ENCODE measurements at regions not wholly inside any gene's neighbourhood (a gene's known extent, or its start where the extent isn't known, plus 50 kb on each side); places are given as distances from the start of the nearest gene placed in this dataset.

DNA sequence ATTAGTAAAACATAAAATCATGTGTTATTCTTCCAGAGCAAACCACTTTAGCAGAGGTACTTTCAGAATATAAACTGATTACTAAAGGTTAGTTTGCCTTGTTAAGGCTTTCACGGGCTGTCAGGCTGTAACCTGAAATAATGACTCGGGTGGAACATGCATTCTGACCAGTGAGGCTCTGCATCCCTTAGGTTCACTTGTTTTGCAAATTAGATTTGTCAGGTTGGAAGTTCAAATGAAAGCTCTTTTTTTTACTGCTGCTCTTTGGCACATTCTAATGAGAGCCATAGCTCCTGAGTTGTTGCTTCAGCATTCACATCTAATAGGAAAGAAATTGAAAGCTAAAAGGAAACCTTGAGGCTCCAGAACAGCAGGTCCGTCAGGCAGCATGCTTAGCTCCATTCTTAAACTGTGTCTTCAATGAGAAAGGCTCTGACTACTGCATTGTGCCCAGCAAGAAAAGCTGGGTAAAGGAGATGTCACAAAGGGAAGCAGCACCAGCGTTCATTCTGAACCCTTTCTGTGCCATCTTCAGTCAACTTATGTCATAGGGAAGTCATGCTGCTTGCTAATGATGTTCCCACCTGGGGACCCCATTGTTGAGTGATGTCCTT lies 445.5 kb upstream of the FBXO33 start:
- peaks cover 26% of the 10 kb centered on the region; the same call in 1 of the 2 replicates for H3K4me1 ChIP-seq (ENCODE audit: insufficient read depth, low read length)
- no peak overlapping the region for H3K9ac ChIP-seq (ENCODE audit: low read depth, low read length)
- no peak overlapping the region for H3K27ac ChIP-seq (ENCODE audit: low read length)
- no peaks in the 10 kb centered on the region for H3K36me3 ChIP-seq (ENCODE audit: insufficient read depth, low read depth, low read length)
- H3K4me3 ChIP-seq (ENCODE audit: low read length) = no peak overlapping the region
- no peaks in the 10 kb centered on the region for H3K9me3 ChIP-seq (ENCODE audit: insufficient read depth, low read depth, low read length)
- H3K27me3 ChIP-seq (ENCODE audit: insufficient read depth, low read length) = no peaks in the 10 kb centered on the region

DNA sequence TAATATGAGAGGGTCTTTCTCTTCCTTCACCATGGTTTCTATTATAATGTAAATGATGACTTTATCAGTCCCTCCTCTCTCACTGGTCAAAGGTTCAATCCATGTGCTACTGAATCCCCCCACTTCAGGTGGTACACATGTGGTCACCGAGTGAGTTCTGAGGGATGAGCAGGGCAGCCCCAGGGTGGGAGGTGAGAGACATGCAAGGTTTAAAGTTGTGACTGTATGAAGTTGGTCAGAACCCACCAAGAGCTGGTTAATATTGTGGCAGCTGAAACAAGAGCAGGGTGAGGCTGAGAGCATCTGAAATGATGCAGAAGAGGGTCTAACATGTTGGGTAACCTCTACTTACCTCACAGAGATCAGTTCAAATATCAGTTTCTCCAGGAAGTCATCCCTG lies 444.7 kb upstream of the FBXO33 start:
- Histone ChIP-seq H3K36me3 (ENCODE audit: insufficient read depth, low read depth, low read length) (no peaks in the 10 kb centered on the region), H3K9ac (ENCODE audit: low read depth, low read length) (no peak overlapping the region), H3K4me3 (ENCODE audit: low read length) (no peak overlapping the region), H3K9me3 (ENCODE audit: insufficient read depth, low read depth, low read length) (no peaks in the 10 kb centered on the region), H3K27ac (ENCODE audit: low read length) (no peak overlapping the region), H3K4me1 (ENCODE audit: insufficient read depth, low read length) (peaks cover 26% of the 10 kb centered on the region; the same call in 1 of the 2 replicates), H3K27me3 (ENCODE audit: insufficient read depth, low read length) (no peaks in the 10 kb centered on the region)

DNA sequence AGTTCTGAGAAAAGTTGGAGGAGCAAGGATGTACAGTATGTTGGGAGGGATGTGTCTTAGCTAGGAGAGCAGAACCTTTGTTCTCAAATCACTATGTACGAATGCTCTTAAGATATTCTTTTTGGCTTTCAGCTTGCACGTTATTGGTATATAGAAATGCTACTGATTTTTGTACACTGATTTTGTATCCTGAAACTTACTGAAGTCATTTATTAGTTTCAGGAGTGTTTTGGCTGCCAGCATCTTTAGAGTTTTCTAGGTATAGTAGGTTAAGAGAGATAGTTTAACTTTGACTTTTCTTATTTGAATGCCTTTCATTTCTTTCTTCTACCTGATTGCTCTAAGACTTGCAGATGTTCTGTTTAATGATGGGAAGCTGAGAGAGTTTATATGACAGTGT lies 442.8 kb upstream of the FBXO33 start:
- H3K27me3 ChIP-seq (ENCODE audit: insufficient read depth, low read length) = no peaks in the 10 kb centered on the region
- H3K4me1 ChIP-seq (ENCODE audit: insufficient read depth, low read length) = peaks cover 17% of the 10 kb centered on the region; the same call in 1 of the 2 replicates
- H3K9me3 ChIP-seq (ENCODE audit: insufficient read depth, low read depth, low read length) = no peaks in the 10 kb centered on the region
- no peak overlapping the region for H3K27ac ChIP-seq (ENCODE audit: low read length)
- H3K4me3 ChIP-seq (ENCODE audit: low read length) = no peak overlapping the region
- no peak overlapping the region for H3K9ac ChIP-seq (ENCODE audit: low read depth, low read length)
- H3K36me3 ChIP-seq (ENCODE audit: insufficient read depth, low read depth, low read length) = no peaks in the 10 kb centered on the region

DNA sequence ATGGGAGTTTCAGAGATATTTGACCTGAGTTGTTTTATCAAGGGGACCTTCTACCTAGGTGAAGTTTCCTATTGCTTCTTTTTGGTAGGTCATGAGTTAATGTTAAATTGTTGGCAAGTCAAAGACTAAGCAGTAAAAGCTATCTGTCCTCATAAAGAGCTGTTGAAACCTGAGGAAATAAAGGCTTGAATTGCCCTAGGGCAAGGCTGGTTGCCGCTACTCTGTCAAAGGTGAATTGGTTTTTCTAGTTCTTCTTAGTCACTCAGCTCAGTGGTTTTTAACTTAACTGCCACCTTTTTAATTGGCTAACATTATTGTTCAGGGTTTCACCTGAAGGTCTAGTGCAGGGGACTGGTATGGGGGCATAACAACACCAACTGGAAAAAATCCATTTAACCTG lies 441.6 kb upstream of the FBXO33 start:
- Histone ChIP-seq H3K36me3 (ENCODE audit: insufficient read depth, low read depth, low read length) (no peaks in the 10 kb centered on the region), H3K9ac (ENCODE audit: low read depth, low read length) (no peak overlapping the region), H3K9me3 (ENCODE audit: insufficient read depth, low read depth, low read length) (no peaks in the 10 kb centered on the region), H3K27ac (ENCODE audit: low read length) (no peak overlapping the region), H3K4me1 (ENCODE audit: insufficient read depth, low read length) (peaks cover 12% of the 10 kb centered on the region; the same call in 1 of the 2 replicates), H3K27me3 (ENCODE audit: insufficient read depth, low read length) (no peaks in the 10 kb centered on the region), H3K4me3 (ENCODE audit: low read length) (no peak overlapping the region)

DNA sequence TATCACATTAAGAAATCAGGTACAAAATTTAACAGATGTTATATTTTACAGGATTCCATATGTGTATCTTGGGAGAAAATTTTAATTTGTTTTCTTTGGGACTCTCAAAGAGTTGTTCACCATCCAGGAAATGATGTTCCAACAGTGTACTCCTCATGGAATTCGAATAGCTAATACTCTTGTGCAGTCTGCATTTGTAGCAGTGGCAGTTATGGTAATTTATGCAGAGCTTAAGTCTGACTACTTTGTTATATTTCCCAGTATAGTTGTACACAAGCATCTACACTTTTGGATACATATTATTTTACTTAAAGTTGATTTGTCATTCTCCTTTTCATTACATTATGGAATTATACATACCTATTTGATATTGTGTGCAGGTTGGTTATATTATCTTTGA lies 436.7 kb upstream of the FBXO33 start:
- Histone ChIP-seq H3K9me3 (ENCODE audit: insufficient read depth, low read depth, low read length) (no peaks in the 10 kb centered on the region), H3K36me3 (ENCODE audit: insufficient read depth, low read depth, low read length) (no peaks in the 10 kb centered on the region), H3K4me1 (ENCODE audit: insufficient read depth, low read length) (peaks cover 11% of the 10 kb centered on the region; the same call in 1 of the 2 replicates), H3K27me3 (ENCODE audit: insufficient read depth, low read length) (no peaks in the 10 kb centered on the region), H3K4me3 (ENCODE audit: low read length) (no peak overlapping the region), H3K27ac (ENCODE audit: low read length) (no peak overlapping the region), H3K9ac (ENCODE audit: low read depth, low read length) (no peak overlapping the region)

DNA sequence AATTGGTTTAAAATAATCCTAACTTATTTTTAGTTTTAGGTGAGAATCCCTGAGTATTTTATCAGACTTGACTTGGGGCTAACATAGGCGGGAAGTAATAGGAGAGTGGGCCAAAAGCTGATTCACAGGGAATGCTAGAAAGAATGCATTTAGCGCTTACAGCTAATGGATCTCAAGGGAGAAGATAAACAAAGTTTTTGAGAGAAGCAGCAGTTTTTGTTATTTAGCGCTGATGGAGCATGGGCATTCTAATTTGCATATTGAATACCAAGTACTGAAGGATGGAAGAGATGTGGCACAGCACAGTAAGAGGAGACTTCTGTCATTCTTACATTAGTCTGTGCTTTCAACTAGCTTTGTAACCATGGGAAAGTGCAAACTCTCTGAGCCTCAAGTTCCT lies 436.0 kb upstream of the FBXO33 start:
- H3K27me3 ChIP-seq (ENCODE audit: insufficient read depth, low read length) = no peaks in the 10 kb centered on the region
- peaks cover 11% of the 10 kb centered on the region; the same call in 1 of the 2 replicates for H3K4me1 ChIP-seq (ENCODE audit: insufficient read depth, low read length)
- H3K27ac ChIP-seq (ENCODE audit: low read length) = no peak overlapping the region
- no peaks in the 10 kb centered on the region for H3K9me3 ChIP-seq (ENCODE audit: insufficient read depth, low read depth, low read length)
- peak overlapping the region; percentile 21; the same call in 1 of the 2 replicates for H3K4me3 ChIP-seq (ENCODE audit: low read length)
- no peaks in the 10 kb centered on the region for H3K36me3 ChIP-seq (ENCODE audit: insufficient read depth, low read depth, low read length)
- H3K9ac ChIP-seq (ENCODE audit: low read depth, low read length) = no peak overlapping the region

DNA sequence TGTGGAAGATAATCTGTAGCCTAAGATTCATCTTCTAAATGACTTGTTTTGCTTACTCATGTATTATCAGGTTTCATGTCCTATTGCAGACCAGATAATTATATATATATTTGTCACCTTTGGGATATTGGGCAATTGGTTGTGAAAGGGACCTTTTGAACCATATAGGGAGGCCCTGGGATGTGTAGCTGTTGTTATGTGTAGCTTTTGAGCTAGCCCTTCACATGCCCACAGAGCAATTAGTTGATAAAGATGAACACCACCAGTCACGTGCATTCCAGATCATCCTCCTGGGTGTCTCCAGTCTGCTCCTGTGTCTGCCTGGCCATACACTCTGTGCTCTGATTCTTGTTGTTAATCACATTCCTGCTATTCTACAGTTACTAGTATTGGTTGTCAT lies 431.2 kb upstream of the FBXO33 start:
- Histone ChIP-seq H3K4me3 (ENCODE audit: low read length) (no peak overlapping the region), H3K9me3 (ENCODE audit: insufficient read depth, low read depth, low read length) (no peaks in the 10 kb centered on the region), H3K4me1 (ENCODE audit: insufficient read depth, low read length) (peaks cover 8% of the 10 kb centered on the region; the same call in 1 of the 2 replicates), H3K27ac (ENCODE audit: low read length) (no peak overlapping the region), H3K27me3 (ENCODE audit: insufficient read depth, low read length) (no peaks in the 10 kb centered on the region), H3K36me3 (ENCODE audit: insufficient read depth, low read depth, low read length) (no peaks in the 10 kb centered on the region), H3K9ac (ENCODE audit: low read depth, low read length) (no peak overlapping the region)

DNA sequence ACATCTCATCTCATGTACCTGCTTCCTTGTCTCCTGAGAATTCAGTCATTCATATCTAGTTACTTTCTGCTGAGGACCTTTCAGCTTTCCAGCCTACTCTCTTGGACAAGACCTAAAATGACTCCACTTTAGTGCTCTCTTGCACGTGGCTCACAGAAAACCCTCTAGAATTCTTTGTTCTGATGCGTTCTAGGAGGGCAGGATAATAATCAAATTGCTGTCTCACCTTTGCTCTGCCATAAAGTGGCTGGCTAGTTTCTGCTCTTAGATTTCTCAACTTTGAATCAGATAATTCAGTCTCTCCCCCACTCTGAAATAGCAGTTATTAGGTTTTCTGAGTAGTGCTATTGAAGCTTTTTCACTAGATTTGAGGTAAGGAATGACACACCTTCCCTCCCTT lies 429.5 kb upstream of the FBXO33 start:
- no peaks in the 10 kb centered on the region for H3K4me1 ChIP-seq (ENCODE audit: insufficient read depth, low read length)
- no peak overlapping the region for H3K27ac ChIP-seq (ENCODE audit: low read length)
- no peaks in the 10 kb centered on the region for H3K27me3 ChIP-seq (ENCODE audit: insufficient read depth, low read length)

DNA sequence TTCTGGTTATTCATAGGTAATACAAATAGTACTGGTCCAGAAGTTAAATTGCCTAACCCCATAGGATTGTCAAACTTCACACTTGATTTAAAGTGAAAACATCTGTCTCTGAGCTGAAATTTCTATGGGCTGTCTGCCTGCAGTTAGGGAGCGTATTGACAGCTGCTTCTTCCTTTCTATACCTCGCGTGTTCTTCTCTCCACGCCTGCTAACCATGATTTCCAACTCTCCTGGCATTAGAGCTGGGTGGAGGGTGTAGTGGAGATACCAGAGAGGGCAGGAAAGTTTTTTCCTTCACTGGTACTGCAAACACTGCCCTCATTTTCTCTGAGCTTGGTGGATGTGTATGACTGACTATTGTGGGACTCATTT lies 429.0 kb upstream of the FBXO33 start:
- no peaks in the 10 kb centered on the region for H3K4me1 ChIP-seq (ENCODE audit: insufficient read depth, low read length)
- H3K9ac ChIP-seq (ENCODE audit: low read depth, low read length) = no peak overlapping the region
- H3K9me3 ChIP-seq (ENCODE audit: insufficient read depth, low read depth, low read length) = no peaks in the 10 kb centered on the region
- no peak overlapping the region for H3K27ac ChIP-seq (ENCODE audit: low read length)
- no peaks in the 10 kb centered on the region for H3K27me3 ChIP-seq (ENCODE audit: insufficient read depth, low read length)
- H3K4me3 ChIP-seq (ENCODE audit: low read length) = no peak overlapping the region
- no peaks in the 10 kb centered on the region for H3K36me3 ChIP-seq (ENCODE audit: insufficient read depth, low read depth, low read length)

More for the DNA sequence above, 429.5 kb upstream of the FBXO33 start:
- no peak overlapping the region for H3K4me3 ChIP-seq (ENCODE audit: low read length)
- H3K9ac ChIP-seq (ENCODE audit: low read depth, low read length) = no peak overlapping the region
- no peaks in the 10 kb centered on the region for H3K36me3 ChIP-seq (ENCODE audit: insufficient read depth, low read depth, low read length)
- no peaks in the 10 kb centered on the region for H3K9me3 ChIP-seq (ENCODE audit: insufficient read depth, low read depth, low read length)

DNA sequence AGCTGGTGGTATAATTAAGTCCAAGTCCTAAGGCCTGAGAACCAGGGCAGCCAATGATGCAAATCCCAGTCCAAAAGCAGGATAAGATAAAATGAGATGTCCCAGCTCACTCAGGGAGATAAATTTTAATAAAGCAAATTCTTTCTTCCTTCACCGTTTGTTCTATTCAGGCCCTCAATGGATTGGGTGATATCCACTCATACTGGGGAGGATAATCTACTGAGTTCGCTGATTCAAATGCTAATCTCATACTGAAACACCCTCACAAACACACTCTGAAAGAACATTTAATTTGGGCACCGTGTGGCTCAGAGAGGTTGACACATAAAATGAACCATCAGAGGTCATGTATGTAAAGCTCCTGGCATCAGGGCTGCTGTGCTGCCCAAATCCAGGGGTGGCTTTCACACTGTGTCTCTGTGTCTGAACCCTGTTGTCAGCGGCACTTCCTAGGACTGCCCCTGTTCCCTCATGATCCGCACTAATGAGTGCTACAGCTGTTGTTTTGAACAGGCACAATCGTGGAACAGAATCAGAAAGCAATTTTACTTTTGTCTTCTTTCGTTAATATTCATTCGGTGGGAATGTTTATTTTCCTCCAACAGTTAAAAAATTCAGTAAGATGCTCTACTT lies 428.5 kb upstream of the FBXO33 start:
- H3K36me3 ChIP-seq (ENCODE audit: insufficient read depth, low read depth, low read length) = no peaks in the 10 kb centered on the region
- H3K27ac ChIP-seq (ENCODE audit: low read length) = no peak overlapping the region

DNA sequence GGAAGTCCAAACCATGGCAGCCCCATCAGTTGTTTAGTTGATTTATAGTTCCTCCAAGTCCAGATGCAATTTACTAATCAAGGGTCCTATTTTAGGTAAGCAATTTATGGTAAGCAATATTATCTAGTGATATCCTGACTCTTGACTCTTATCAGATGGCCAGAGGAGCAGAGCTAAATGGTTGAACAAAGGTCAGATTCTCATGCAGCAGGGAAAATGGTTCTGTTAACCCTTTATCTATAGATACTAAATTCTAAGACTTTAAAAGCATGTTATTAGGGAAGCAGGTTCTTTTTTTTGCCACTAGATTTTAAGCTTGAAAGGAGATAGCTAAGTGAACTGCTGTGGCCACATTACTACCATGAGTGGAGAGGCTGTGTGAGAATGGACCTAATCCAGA lies 427.1 kb upstream of the FBXO33 start:
- Histone ChIP-seq H3K27ac (ENCODE audit: low read length) (no peak overlapping the region), H3K4me3 (ENCODE audit: low read length) (no peak overlapping the region), H3K9ac (ENCODE audit: low read depth, low read length) (no peak overlapping the region), H3K27me3 (ENCODE audit: insufficient read depth, low read length) (no peaks in the 10 kb centered on the region), H3K9me3 (ENCODE audit: insufficient read depth, low read depth, low read length) (no peaks in the 10 kb centered on the region), H3K36me3 (ENCODE audit: insufficient read depth, low read depth, low read length) (no peaks in the 10 kb centered on the region), H3K4me1 (ENCODE audit: insufficient read depth, low read length) (no peaks in the 10 kb centered on the region)

More for the DNA sequence above, 428.5 kb upstream of the FBXO33 start:
- Histone ChIP-seq H3K4me3 (ENCODE audit: low read length) (no peak overlapping the region), H3K4me1 (ENCODE audit: insufficient read depth, low read length) (no peaks in the 10 kb centered on the region), H3K27me3 (ENCODE audit: insufficient read depth, low read length) (no peaks in the 10 kb centered on the region), H3K9me3 (ENCODE audit: insufficient read depth, low read depth, low read length) (no peaks in the 10 kb centered on the region), H3K9ac (ENCODE audit: low read depth, low read length) (no peak overlapping the region)

DNA sequence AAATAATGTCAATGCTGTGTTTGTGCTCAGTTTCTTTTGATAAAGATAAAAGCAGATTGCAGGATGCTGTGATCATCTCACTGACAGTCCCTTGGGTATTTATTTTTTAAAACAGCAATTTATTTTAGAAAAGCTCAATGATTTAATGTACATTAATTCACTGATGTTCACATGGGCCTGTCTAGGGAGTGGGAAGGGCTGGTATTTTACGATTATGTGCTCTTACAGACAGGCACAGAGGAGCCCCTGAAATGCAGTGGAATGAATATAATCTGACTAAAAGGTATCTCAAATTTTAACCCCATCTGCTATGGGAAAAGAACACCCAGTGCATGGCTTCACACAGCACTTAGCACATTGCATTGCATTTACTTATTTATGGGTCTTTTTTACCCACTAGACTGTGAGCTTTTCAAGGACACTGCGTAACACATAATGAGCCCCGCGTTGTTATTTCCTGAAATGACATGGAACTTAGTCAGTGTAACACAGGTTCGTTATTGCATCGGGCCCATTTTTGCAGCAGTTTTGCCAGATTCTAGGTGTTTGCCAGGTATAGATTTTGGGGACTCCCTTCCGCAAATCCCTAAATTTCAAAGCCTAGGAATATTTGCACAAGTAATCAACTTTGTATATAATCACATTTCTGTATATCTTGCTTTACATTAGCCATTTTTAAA lies 425.3 kb upstream of the FBXO33 start:
- no peak overlapping the region for H3K4me3 ChIP-seq (ENCODE audit: low read length)
- H3K36me3 ChIP-seq (ENCODE audit: insufficient read depth, low read depth, low read length) = no peaks in the 10 kb centered on the region
- no peaks in the 10 kb centered on the region for H3K27me3 ChIP-seq (ENCODE audit: insufficient read depth, low read length)
- no peaks in the 10 kb centered on the region for H3K4me1 ChIP-seq (ENCODE audit: insufficient read depth, low read length)
- H3K9me3 ChIP-seq (ENCODE audit: insufficient read depth, low read depth, low read length) = no peaks in the 10 kb centered on the region
- no peak overlapping the region for H3K9ac ChIP-seq (ENCODE audit: low read depth, low read length)
- no peak overlapping the region for H3K27ac ChIP-seq (ENCODE audit: low read length)
